ENCODE measurements at regions not wholly inside any gene's neighbourhood (a gene's known extent, or its start where the extent isn't known, plus 50 kb on each side); places are given as distances from the start of the nearest gene placed in this dataset.
"Not testable (repeated sequence)": the region's sequence is repeated elsewhere in the genome, so short reads cannot be mapped to it uniquely, and the experiment has no call there.

GRCh38 chr12:47367912-47368537, 288.3 kb upstream of the AMIGO2 start:
- DNase-seq, result no peak

GRCh38 chr12:47366579-47366978, 286.8 kb upstream of the AMIGO2 start:
- DNase-seq, result no peak

- DNase-seq, result no peak
Observed at GRCh38 chr12:47366157-47366556, 286.4 kb upstream of the AMIGO2 start.

GRCh38 chr12:47365443-47366076, 285.8 kb upstream of the AMIGO2 start:
- DNase-seq, result not testable (repeated sequence)

- no peak for DNase-seq
Observed at GRCh38 chr12:47364261-47364660, 284.5 kb upstream of the AMIGO2 start.

- no peak for DNase-seq
Observed at GRCh38 chr12:47362126-47362705, 282.5 kb upstream of the AMIGO2 start.

GRCh38 chr12:47361389-47362021, 281.7 kb upstream of the AMIGO2 start:
- no peak for DNase-seq

GRCh38 chr12:47360771-47361388, 281.1 kb upstream of the AMIGO2 start:
- DNase-seq, result peak; percentile 17

GRCh38 chr12:47360093-47360480, 280.3 kb upstream of the AMIGO2 start:
- DNase-seq, result no peak

GRCh38 chr12:47359310-47360092, 279.7 kb upstream of the AMIGO2 start:
- DNase-seq, result no peak

GRCh38 chr12:47357006-47357405, 277.2 kb upstream of the AMIGO2 start:
- not testable (repeated sequence) for DNase-seq

GRCh38 chr12:47356129-47356700, 276.5 kb upstream of the AMIGO2 start:
- DNase-seq, result no peak

GRCh38 chr12:47353508-47353907, 273.7 kb upstream of the AMIGO2 start:
- no peak for DNase-seq

GRCh38 chr12:47352067-47352466, 272.3 kb upstream of the AMIGO2 start:
- no peak for DNase-seq

- DNase-seq, result no peak
Observed at GRCh38 chr12:47351526-47351925, 271.8 kb upstream of the AMIGO2 start.

GRCh38 chr12:47350062-47350408, 270.3 kb upstream of the AMIGO2 start:
- no peak for DNase-seq

- DNase-seq, result no peak
Observed at GRCh38 chr12:47349137-47350061, 269.6 kb upstream of the AMIGO2 start.

GRCh38 chr12:47348206-47348605, 268.4 kb upstream of the AMIGO2 start:
- no peak for DNase-seq

- no peak for DNase-seq
Observed at GRCh38 chr12:47346251-47347019, 266.7 kb upstream of the AMIGO2 start.
